ENCODE measurements at regions not wholly inside any gene's neighbourhood (a gene's known extent, or its start where the extent isn't known, plus 50 kb on each side); places are given as distances from the start of the nearest gene placed in this dataset.

GRCh38 chr11:122246874-122247273 is 130.9 kb upstream of the BLID start:
- Histone ChIP-seq H3K4me1 (no peaks in the 10 kb centered on the region), H3K4me3 (no peak overlapping the region), H3K9me3 (no peaks in the 10 kb centered on the region), H3K27me3 (no peaks in the 10 kb centered on the region), H3K27ac (no peak overlapping the region), H3K36me3 (no peaks in the 10 kb centered on the region)
- no peak for DNase-seq
- WGBS, 2 donors, result 65 to 76% methylated on average over 2 of the region's 2 CpGs
- TF ChIP-seq CTCF (IDR thresholded peaks at IDR 0.05) (no peak), POLR2A (IDR thresholded peaks at IDR 0.05) (no peak)
- intact Hi-C loops (cut with DNase I), result no loop called here

DNA sequence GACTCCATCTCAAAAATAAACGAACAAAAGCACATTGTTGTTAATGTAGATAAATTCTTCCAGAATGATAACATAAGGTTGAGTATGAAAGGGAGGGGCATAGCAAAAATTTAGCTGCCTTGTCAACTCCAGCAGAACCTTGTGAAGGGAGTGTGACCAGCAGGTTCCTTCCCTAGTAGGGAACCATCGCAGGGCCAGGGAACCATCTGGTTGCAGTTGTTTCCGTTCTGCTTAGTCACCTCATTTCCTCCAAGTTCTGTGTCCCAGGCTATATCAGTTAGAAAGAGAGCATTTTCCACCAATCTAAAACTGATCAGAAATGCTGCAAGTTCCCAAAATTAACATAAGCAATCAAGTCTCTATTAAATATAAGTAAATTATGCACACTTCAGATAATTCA is 126.7 kb upstream of the BLID start:
- no peak overlapping the region for H3K27ac ChIP-seq
- DNase-seq, result no peak
- no peak overlapping the region for H3K4me3 ChIP-seq
- no peaks in the 10 kb centered on the region for H3K27me3 ChIP-seq
- TF ChIP-seq POLR2A (IDR thresholded peaks at IDR 0.05), result no peak
- no peak for TF ChIP-seq CTCF (IDR thresholded peaks at IDR 0.05)
- intact Hi-C loops (cut with DNase I), result no loop called here
- H3K9me3 ChIP-seq, result no peaks in the 10 kb centered on the region
- no peaks in the 10 kb centered on the region for H3K4me1 ChIP-seq
- WGBS, 2 donors, result 61 to 64% methylated on average over 3 of the region's 3 CpGs
- H3K36me3 ChIP-seq, result no peaks in the 10 kb centered on the region

DNA sequence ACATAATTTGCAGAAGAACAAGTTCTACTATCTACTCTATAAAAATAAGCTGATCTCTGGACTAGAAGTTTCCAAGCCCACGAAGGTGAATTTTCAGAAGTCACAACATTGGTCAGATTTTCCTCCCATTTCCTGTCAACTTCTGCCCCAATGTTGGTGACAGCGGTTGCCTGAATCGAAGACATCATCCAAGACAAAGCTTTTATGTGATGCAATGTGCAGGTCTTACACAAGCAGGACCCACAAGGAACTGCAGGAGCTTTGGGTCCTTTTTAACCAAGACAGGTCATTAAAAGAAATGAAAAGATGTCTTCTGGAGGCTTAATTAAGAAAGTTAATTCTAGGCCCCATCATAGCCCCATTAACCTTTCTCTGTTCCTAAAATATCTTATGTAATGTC is 125.6 kb upstream of the BLID start:
- TF ChIP-seq POLR2A (IDR thresholded peaks at IDR 0.05) (no peak), CTCF (IDR thresholded peaks at IDR 0.05) (no peak)
- no peaks in the 10 kb centered on the region for H3K27me3 ChIP-seq
- DNase-seq, result no peak
- H3K36me3 ChIP-seq, result no peaks in the 10 kb centered on the region
- H3K4me1 ChIP-seq, result no peaks in the 10 kb centered on the region
- intact Hi-C loops (cut with DNase I), result no loop called here
- no peak overlapping the region for H3K27ac ChIP-seq
- H3K9me3 ChIP-seq, result no peaks in the 10 kb centered on the region
- WGBS, 2 donors, result 80 to 81% methylated on average over 3 of the region's 3 CpGs
- H3K4me3 ChIP-seq, result no peak overlapping the region

DNA sequence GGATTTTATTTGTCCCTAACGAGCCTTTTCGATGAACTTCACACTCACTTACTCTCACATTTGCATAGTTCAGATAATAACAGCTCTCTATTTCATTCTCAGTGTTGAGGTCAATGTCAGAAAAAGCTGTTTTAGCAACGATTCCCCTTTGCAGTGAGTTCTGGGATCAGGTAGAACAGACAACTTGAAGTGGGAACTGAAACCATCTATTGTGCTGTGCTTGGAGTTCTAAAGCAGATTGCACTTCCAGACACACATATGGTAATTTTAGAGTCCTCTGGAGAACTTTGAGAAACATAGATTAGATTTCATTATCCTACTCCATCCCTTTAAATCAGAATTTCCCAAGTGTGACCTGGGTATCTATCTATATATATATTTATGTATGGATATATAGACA is 124.6 kb upstream of the BLID start:
- Histone ChIP-seq H3K36me3 (no peaks in the 10 kb centered on the region), H3K4me1 (no peaks in the 10 kb centered on the region), H3K4me3 (no peak overlapping the region), H3K9me3 (no peaks in the 10 kb centered on the region), H3K27me3 (no peaks in the 10 kb centered on the region), H3K27ac (no peak overlapping the region)
- DNase-seq, result no peak
- TF ChIP-seq POLR2A (IDR thresholded peaks at IDR 0.05), result no peak
- TF ChIP-seq CTCF (IDR thresholded peaks at IDR 0.05), result no peak
- intact Hi-C loops (cut with DNase I), result no loop called here
- WGBS, 2 donors, result 69 to 78% methylated on average over 3 of the region's 3 CpGs

DNA sequence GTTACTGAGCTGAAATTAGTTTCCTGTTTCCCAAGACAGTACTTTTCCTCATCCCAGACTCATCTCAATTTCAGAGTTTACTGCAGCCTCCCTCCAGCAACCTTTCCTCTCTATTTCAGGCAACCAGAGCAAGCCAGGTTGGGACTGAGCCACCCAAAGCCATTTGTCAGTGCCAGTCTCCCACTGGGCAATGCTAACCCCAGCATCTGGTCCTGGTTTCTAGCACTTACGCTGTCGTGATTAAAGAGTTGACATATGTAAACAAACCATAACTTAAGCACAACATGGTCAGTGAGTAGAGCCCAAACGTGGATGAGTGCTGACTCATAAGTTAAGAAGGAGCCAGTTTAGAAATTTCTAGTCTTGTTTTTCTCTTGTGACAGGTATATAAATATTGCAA is 119.6 kb upstream of the BLID start:
- H3K27ac ChIP-seq, result peak overlapping the region in 3 of 4 donors; percentile 16 to 31 (median 19)
- 21 to 43% methylated on average over 3 of the region's 3 CpGs for WGBS, 2 donors
- no peak for DNase-seq

More for the DNA sequence above, 119.6 kb upstream of the BLID start:
- no peak overlapping the region for H3K4me3 ChIP-seq
- H3K27me3 ChIP-seq, result no peaks in the 10 kb centered on the region
- intact Hi-C loops (cut with DNase I), result no loop called here
- H3K4me1 ChIP-seq, result peaks cover 0 to 4% (median 0%) of the 10 kb centered on the region in 3 donors
- TF ChIP-seq POLR2A (IDR thresholded peaks at IDR 0.05) (no peak), CTCF (IDR thresholded peaks at IDR 0.05) (no peak)
- no peaks in the 10 kb centered on the region for H3K36me3 ChIP-seq
- H3K9me3 ChIP-seq, result no peaks in the 10 kb centered on the region
